ENCODE measurements at regions not wholly inside any gene's neighbourhood (a gene's known extent, or its start where the extent isn't known, plus 50 kb on each side); places are given as distances from the start of the nearest gene placed in this dataset.

- DNase-seq (ENCODE audit: low spot score), result peak; percentile 94
Measured at GRCh38 chr1:5423109-5423508, 569.1 kb downstream of the NPHP4 start.

GRCh38 chr1:5419501-5419900, 572.7 kb downstream of the NPHP4 start:
- no peak for DNase-seq (ENCODE audit: low spot score)

GRCh38 chr1:5416518-5416917, 575.7 kb downstream of the NPHP4 start:
- no peak for DNase-seq (ENCODE audit: low spot score)

GRCh38 chr1:5415606-5416005, 576.6 kb downstream of the NPHP4 start:
- DNase-seq (ENCODE audit: low spot score), result no peak

DNA sequence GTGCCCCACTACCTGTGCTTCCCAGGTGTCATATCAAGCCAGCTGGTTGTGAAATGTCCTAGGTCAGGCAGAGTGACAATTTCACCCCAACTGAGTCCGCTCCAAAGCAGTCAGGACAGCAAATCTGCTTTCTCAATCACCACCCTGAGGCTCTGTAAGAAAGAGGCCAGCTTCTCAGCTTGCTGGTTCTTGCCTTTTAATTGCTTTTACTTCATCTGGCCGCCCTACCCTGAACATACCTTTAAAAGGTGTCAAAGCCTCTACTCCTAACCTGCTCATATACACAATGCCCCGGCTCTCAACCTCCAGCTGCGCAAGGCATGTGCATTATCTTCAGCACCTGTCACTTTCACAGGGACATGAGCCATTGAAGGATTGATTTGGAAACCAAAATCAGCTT, 581.6 kb downstream of the NPHP4 start:
- DNase-seq (ENCODE audit: low spot score), result no peak

DNA sequence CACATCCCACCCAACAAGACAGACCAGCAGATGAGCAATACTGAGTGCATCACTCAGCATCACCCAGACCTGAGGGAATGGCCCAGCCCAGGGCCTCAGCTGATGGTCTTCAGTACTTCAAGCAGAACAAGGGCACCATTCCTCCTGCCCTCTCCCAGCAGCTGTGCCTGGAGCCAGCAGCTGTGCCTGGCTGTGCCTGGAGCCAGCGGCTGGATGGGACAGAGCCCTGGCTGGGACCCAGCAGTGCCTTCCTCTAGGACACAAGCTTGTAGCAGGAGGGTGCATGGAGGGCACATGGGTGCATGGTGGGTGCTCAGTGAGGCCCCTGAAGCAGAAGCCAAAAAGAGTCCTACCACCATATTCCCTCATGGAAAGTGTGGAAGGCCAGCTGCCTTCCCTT, 583.8 kb downstream of the NPHP4 start:
- no peak for DNase-seq (ENCODE audit: low spot score)

- DNase-seq (ENCODE audit: low spot score), result no peak
Measured at GRCh38 chr1:5405263-5405662, 587.0 kb downstream of the NPHP4 start.

DNA sequence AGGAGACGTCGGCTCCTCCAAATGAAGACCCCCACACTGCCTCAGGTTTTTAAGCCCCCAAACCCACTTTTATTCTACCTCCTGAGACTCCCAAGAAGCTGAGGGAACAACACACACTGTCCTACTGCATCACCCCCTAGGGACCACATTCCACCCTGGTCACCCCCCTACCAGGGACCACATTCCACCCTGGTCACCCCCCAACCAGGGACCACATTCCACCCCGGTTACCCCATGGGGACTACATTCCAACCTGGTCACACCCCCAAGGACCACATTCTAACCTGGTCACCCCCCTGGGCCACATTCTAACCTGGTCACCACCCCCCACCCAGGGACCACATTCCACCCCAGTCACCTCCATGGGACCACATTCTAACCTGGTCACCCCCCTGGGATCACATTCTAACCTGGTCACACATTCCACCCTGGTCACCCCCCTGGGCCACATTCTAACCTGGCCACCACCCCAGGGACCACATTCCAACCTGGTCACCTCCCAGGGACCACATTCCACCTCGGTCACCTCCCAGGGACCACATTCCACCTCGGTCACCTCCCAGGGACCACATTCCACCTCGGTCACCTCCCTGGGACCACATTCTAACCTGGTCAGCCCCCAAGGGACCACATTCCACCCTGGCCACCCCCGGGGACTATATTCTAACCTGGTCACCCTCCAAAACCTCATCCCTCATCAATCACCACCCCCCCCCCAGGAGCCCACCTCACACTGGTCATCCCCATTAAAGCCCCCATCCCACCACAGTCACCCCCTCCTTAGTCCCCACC, 587.6 kb downstream of the NPHP4 start:
- DNase-seq (ENCODE audit: low spot score), result no peak

GRCh38 chr1:5403935-5404334, 588.3 kb downstream of the NPHP4 start:
- DNase-seq (ENCODE audit: low spot score), result no peak

DNA sequence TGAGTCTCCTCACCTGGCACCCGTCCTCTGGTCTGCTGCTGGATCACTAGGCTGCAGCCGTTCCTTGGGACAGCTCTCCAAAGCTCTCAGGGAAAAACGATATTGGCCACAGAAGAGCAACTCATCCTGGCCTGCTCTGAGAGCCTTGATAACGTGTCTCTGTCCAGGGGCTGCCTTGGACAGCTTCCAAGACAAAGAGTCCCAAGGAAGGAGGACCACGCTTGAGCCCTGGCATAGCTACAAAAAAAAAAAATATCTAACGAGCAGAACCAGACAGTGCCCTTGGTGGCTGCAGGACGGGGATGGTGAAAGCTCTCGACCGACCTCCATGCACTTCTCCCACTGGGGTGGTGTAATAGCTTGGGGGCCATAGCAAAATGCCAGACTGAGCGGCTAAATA, 589.6 kb downstream of the NPHP4 start:
- no peak for DNase-seq (ENCODE audit: low spot score)

DNA sequence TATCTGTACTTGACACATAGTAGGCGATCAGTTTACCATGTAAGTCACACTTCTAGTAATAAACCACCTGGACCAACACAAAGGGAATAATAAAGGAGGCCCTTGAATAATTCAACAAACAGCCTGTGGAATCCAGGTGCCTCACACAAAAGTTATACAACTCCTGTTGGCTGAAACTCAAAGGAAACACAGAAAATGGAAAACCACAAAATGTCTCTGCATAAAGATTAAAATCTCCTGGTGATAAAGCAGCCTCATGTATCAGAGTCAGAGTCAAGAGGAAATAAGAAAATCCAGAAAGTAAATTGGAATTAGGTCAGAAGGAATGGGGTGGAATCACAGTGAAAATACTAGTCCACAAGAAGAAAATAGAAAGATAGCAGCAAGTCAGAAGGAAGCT, 592.5 kb downstream of the NPHP4 start:
- no peak for DNase-seq (ENCODE audit: low spot score)

DNA sequence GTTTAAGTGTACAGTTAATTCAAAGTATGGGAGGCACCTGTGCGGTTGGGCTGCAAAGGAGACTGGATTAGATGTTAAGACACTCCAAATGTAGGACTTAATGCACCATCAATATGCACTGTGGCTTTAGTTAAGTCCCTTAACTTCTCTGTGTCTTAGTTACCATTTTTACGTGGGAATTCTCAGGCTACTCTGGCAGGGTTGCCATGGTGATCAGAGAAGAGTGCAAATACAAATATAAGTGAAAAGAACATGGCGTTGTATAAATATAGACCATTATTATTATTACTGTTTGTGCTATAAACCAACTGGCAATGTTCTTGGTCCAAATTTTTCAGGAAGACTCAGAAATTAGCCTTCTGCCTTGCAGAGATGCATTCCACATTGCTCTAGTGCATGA, 595.6 kb downstream of the NPHP4 start:
- DNase-seq (ENCODE audit: low spot score), result no peak

DNA sequence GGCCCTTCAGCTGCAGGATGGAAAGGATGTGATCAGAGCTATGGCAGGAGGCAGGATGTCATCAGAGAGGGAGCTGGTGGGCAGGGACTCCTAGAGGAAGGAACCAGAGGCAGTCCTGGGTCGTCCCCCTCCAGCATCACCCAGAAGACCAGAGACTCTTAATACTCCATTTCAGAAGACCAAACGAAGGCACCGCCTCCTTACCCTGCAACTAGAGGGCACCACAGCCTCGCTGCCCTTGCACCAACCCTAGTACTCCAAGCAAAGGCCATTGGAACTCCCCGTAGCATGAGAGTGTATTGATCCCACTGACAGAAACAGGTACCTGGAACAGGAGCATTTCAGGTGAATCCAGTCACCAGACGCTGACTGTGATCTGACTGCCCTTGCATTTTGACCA, 598.1 kb downstream of the NPHP4 start:
- DNase-seq (ENCODE audit: low spot score), result no peak

- no peak for DNase-seq (ENCODE audit: low spot score)
Measured at GRCh38 chr1:5393603-5394002, 598.6 kb downstream of the NPHP4 start.

DNA sequence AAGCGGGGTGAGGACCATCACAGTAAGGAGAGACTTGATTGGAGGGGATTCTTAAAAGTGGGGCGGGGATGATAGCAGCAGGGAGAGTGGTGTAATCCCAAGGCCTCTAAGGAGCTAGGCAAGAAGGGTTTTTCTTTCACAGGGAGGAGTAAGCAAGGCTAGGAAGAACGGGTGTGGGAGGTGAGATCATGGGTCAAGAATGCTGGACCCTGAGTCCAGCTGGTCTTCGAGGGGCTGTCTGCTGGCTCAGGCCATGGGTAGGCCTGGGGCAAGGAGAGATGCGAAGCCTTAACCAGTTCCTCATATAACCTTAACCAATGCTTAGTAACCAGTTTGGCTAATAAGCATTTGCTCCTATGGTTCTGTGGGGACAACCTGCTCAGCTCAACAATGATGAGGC, 599.1 kb downstream of the NPHP4 start:
- no peak for DNase-seq (ENCODE audit: low spot score)

- DNase-seq (ENCODE audit: low spot score), result no peak
Measured at GRCh38 chr1:5391725-5392124, 600.5 kb downstream of the NPHP4 start.

- DNase-seq (ENCODE audit: low spot score), result no peak
Measured at GRCh38 chr1:5390504-5390903, 601.7 kb downstream of the NPHP4 start.

- no peak for DNase-seq (ENCODE audit: low spot score)
Measured at GRCh38 chr1:5389101-5389885, 602.9 kb downstream of the NPHP4 start.

GRCh38 chr1:5388622-5389021, 603.6 kb downstream of the NPHP4 start:
- no peak for DNase-seq (ENCODE audit: low spot score)

GRCh38 chr1:5386371-5386770, 605.9 kb downstream of the NPHP4 start:
- no peak for DNase-seq (ENCODE audit: low spot score)

- DNase-seq (ENCODE audit: low spot score), result no peak
Measured at GRCh38 chr1:5385956-5386355, 606.3 kb downstream of the NPHP4 start.

DNA sequence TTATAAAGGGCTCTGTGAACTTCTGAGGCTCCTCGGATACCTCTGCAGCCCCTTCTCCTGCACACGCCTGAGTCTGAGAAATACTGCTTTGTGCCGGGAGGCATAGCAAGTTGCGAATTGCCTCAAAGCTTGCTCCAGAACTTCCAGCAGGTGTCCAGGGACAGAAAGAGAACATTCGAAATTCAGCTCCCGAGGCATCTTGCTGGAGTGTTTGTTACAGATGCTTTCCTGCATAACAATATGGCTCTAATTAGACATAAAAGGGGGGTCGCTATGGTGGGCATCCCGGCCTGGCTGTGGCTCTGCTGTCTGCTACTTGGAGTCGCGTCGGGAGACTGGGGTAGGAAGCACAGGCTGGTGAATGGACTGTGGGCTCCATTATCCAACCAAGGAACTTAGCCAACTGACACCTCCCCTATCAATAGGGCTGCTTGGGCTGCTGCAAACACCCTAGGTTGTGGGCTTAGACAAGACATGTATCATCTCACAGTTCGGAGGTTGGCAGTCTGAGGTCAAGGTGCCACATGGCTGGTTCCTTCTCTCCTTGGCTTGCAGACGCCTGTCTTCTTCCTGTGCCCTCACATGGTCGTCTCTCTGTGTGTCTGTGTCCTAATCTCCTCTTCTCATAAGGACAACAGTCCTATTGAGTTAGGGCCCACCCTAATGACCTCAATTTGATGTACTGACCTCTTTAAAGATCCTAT, 607.0 kb downstream of the NPHP4 start:
- DNase-seq (ENCODE audit: low spot score), result no peak

DNA sequence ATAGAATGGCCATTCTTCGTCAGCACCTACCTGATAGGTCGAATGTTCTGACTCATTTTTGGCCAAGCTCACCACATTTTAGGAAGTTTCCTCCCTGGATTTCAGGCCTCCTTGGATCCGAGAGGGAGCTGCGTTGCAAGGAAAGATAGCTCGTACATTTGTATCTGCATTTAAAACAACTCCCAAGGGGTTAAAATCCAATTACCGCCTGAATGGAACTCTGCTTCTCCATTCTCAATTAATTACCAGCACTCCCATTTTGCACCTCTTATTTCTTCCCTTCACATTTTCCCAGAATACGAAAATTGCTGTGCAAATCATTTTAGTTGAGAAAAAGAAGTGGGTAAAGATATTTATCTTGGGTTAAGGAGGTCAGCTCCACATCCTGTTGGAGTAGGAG, 610.7 kb downstream of the NPHP4 start:
- no peak for DNase-seq (ENCODE audit: low spot score)

Data from H4 (cell line).